Fibroblast of lung (primary cell): ENCODE measurements at regions not wholly inside any gene's neighbourhood (a gene's known extent, or its start where the extent isn't known, plus 50 kb on each side); places are given as distances from the start of the nearest gene placed in this dataset.

Experiments
- DNase-seq, 2 donors: peaks; one replicate each; pipeline versions ENCODE4 v3.0.0 to v3.0.0-alpha.2; 2010; ENCODE audit warnings: low read depth in 2 of 2
- H2AFZ ChIP-seq: 2 replicates; pipeline ENCODE4 v1.5.1; 2012; ENCODE audit warnings: low read length, control low read depth, inconsistent platforms
- H3K27ac ChIP-seq: 2 replicates; pipeline ENCODE4 v1.5.1; 2011; ENCODE audit warnings: low read length, control low read depth; ENCODE audit not compliant: insufficient read depth
- H3K27me3 ChIP-seq: 2 replicates; pipeline ENCODE4 v1.5.1; 2011; ENCODE audit warnings: mild to moderate bottlenecking, low read length; ENCODE audit not compliant: control insufficient read depth, insufficient read depth
- H3K36me3 ChIP-seq: 2 replicates; pipeline ENCODE4 v1.5.1; 2011; ENCODE audit warnings: low read length; ENCODE audit not compliant: control insufficient read depth, insufficient read depth
- H3K4me1 ChIP-seq: 2 replicates; pipeline ENCODE4 v1.5.1; 2011; ENCODE audit warnings: low read length; ENCODE audit not compliant: control insufficient read depth, insufficient read depth; ENCODE audit errors: extremely low read depth
- H3K4me2 ChIP-seq: 2 replicates; pipeline ENCODE4 v1.5.1; 2011; ENCODE audit warnings: low read length, control low read depth; ENCODE audit not compliant: insufficient read depth; ENCODE audit errors: extremely low read depth
- H3K4me3 ChIP-seq, 4 experiments: fragments of 200-600 bp in 1 of 4; sonication (generic) in 1 of 4; replicated peaks in 1 of 4; 2 replicates each; pipeline ENCODE4 v1.5.1; 2011 to 2016; ENCODE audit warnings: low read length in 4 of 4, low read depth in 3 of 4, mild to moderate bottlenecking in 3 of 4, control low read depth in 2 of 4, inconsistent platforms in 1 of 4, mixed read lengths in 1 of 4; ENCODE audit not compliant: insufficient read depth in 1 of 4; ENCODE audit errors: control extremely low read depth in 1 of 4
- H3K79me2 ChIP-seq: 2 replicates; pipeline ENCODE4 v1.5.1; 2012; ENCODE audit warnings: mild to moderate bottlenecking, low read length, inconsistent platforms; ENCODE audit not compliant: control insufficient read depth, insufficient read depth
- H3K9ac ChIP-seq: 2 replicates; pipeline ENCODE4 v1.5.1; 2011; ENCODE audit warnings: mild to moderate bottlenecking, low read length, control low read depth; ENCODE audit not compliant: insufficient read depth
- H3K9me3 ChIP-seq: 2 replicates; pipeline ENCODE4 v1.5.1; 2012; ENCODE audit warnings: low read depth, low read length; ENCODE audit not compliant: control insufficient read depth, insufficient read depth
- H4K20me1 ChIP-seq: 2 replicates; pipeline ENCODE4 v1.5.1; 2011; ENCODE audit warnings: low read length; ENCODE audit not compliant: control insufficient read depth, insufficient read depth; ENCODE audit errors: extremely low read depth
- CTCF ChIP-seq, 2 donors: IDR thresholded peaks in 1 of 2; conservative IDR thresholded peaks in 1 of 2; 1 replicate in 1 of 2; 2 replicates in 1 of 2; pipeline ENCODE4 v1.5.1; 2011 to 2012; ENCODE audit warnings: low read length in 2 of 2, control low read depth in 1 of 2, inconsistent platforms in 1 of 2, low read depth in 1 of 2, mild to moderate bottlenecking in 1 of 2
- EZH2 ChIP-seq: IDR thresholded peaks from 2 replicates; pipeline ENCODE4 v1.5.1; 2012; ENCODE audit warnings: low read length, control low read depth, mild to moderate bottlenecking; ENCODE audit errors: missing control alignments

DNA sequence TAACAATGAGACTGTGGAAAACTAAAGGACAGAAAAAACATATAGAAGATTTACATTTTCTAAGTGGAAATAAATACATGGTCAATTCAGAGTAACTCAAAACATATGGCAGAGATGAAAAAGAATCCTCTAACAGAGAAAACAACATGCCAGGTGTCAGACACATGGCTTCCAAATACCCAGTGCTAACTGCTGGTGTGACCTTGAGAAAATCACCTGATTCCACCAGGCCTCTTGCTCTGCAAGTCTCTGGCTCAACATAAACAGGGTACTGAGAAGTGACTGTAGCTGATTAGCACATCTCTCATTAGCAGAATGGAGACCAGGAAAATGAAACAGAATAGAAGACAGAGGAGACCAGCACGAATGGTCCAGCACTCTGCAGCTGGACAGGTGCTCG, 210.8 kb downstream of the HNMT start:
- Histone ChIP-seq H3K27me3 (no peaks in the 10 kb centered on the region), H2AFZ (no peak overlapping the region), H3K27ac (no peak overlapping the region), H3K79me2 (no peaks in the 10 kb centered on the region), H4K20me1 (no peaks in the 10 kb centered on the region), H3K9me3 (no peaks in the 10 kb centered on the region), H3K4me3 (no peak overlapping the region), H3K4me2 (no peak overlapping the region), H3K9ac (no peak overlapping the region), H3K36me3 (no peaks in the 10 kb centered on the region), H3K4me1 (no peaks in the 10 kb centered on the region)
- DNase-seq: no peak
- no peak for TF ChIP-seq EZH2
- no peak for TF ChIP-seq CTCF (conservative IDR thresholded peaks at IDR 0.05 in 1 of 2, IDR thresholded peaks at IDR 0.05 in 1 of 2; ENCODE audit: low read depth in 1 of 2, low read length in 2 of 2)

DNA sequence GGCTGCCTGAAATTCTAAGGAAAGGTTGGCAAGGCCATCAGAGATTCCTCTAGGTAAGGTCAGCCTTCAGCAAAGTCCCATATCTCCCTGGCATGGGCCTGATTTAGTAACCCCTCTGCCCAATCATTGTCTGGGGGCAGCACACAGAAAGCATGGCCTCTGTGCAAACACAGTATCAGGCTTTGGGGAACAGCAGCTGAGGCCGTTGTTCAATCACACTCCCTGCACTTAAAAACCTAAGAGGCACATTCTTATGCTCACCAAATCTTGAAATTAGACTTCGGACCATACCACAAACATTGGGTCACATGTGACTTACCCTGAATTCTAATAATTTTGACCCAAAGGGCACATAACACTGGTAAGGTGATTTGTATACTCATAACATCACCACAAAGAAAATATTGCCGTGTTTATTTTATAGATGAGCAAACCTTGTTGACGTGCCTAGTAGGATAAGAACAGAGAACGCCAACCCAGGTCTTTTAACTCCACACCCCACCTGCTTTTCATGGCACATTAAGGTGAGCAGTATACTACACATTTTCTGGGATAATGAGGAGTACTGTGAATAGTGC, 212.7 kb downstream of the HNMT start:
- Histone ChIP-seq H3K36me3 (no peaks in the 10 kb centered on the region), H3K9ac (no peak overlapping the region), H2AFZ (no peak overlapping the region), H4K20me1 (no peaks in the 10 kb centered on the region), H3K79me2 (no peaks in the 10 kb centered on the region), H3K4me2 (no peak overlapping the region), H3K4me3 (no peak overlapping the region), H3K27me3 (no peaks in the 10 kb centered on the region), H3K27ac (no peak overlapping the region), H3K9me3 (no peaks in the 10 kb centered on the region), H3K4me1 (no peaks in the 10 kb centered on the region)
- TF ChIP-seq EZH2 (no peak), CTCF (conservative IDR thresholded peaks at IDR 0.05 in 1 of 2, IDR thresholded peaks at IDR 0.05 in 1 of 2; ENCODE audit: low read depth in 1 of 2, low read length in 2 of 2) (no peak)
- DNase-seq: no peak

DNA sequence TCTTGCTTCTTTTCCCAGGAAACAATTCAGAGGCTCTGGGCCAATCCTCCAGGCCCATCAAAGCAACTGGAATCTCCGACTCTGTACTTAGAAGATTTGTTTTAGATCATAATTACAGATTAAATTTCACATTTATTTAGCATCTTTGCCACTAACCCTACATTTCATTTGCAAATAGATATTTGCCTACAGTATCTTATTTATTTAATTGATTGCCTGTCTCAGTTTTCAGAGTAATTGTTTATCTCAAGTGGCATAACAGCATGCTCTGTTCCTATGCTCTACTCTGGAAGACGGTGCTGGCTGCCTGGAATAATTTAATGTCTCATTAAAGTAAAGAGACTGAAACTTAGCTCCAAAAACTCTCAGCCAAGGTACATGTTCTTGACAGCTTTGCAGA, 213.4 kb downstream of the HNMT start:
- H4K20me1 ChIP-seq: no peaks in the 10 kb centered on the region
- TF ChIP-seq EZH2: no peak
- no peak for TF ChIP-seq CTCF (conservative IDR thresholded peaks at IDR 0.05 in 1 of 2, IDR thresholded peaks at IDR 0.05 in 1 of 2; ENCODE audit: low read depth in 1 of 2, low read length in 2 of 2)
- H3K27me3 ChIP-seq: no peaks in the 10 kb centered on the region
- H3K4me2 ChIP-seq: no peak overlapping the region
- DNase-seq: no peak
- H3K4me3 ChIP-seq: no peak overlapping the region
- no peak overlapping the region for H3K9ac ChIP-seq
- H2AFZ ChIP-seq: no peak overlapping the region
- no peaks in the 10 kb centered on the region for H3K36me3 ChIP-seq
- no peak overlapping the region for H3K27ac ChIP-seq
- no peaks in the 10 kb centered on the region for H3K9me3 ChIP-seq
- no peaks in the 10 kb centered on the region for H3K79me2 ChIP-seq
- no peaks in the 10 kb centered on the region for H3K4me1 ChIP-seq
